Hematopoietic multipotent progenitor cell treated with erythropoietin and hydrocortisone succinate and interleukin-3 and kit ligand, for 6 days (in vitro differentiated cells): ENCODE measurements at regions not wholly inside any gene's neighbourhood (a gene's known extent, or its start where the extent isn't known, plus 50 kb on each side); places are given as distances from the start of the nearest gene placed in this dataset.

Source experiments
- DNase-seq: peaks from one replicate; pipeline ENCODE4 v3.0.0-alpha.2; 2015

DNA sequence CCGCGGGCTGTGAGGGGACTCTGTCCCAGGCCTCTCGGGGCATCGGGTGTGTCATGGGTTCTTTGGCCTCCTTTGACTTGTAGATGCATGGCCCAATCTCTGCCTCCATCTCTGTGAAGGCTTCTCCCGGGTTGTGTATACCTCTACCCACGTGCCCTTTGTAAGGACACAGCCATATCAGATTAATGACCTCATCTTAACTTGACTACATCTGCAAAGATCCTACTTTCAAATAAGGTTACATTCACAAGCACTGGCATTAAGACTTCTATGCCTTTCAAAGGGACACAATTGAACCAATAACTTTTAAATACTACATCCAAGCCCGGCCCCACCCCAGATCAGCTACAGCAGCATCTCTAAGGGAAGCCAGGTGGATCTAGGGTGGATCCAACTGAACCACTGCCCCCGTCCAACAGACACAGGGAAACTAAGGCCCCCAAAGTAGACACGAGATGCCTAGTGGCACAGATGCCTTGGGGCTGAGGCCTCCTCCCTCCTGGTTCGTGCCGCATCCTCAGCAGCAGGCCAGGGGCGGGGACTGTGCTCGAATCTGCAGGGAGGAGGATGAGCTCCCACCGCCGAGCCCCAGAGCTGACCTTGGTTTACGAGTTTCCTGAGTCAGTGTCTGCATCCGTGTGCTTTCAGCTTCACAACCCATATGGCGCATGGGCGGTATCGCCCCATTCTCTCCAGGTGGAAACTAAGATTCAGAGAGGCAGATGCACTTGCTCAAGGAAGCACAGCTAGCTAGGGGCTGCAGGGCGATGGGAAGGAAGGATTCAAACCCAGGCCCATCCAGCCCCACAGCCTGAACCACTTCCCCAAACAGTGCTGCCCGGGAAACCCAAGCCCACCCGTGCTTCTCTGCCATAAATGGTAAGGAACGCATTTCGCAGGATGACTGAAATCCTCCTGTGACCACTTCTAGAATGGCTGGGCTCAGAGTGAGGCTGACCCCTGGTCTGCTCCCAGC, 353.3 kb downstream of the C16orf95 start:
- no peak for DNase-seq

DNA sequence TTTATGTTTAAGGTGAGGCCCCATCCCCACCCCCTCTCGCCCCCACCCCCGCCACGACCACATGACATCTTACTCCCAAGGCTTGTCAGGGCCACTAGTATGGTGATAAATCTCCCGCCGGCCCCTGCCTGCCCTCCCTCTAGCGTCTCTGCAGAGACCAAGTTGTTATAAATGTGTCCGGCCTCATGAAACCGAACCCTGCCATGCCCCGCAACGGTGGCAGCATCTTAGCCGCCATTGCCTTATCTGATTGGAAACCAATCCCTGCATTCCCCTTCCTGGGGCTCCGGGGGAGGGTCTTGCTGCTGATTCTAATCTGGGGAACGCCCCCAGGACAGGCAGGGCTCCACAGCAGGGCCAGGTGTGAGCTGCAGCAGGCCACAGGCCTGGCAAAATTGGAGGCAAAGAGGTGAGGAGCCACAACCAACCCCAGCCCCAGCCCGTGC, 352.4 kb downstream of the C16orf95 start:
- no peak for DNase-seq

DNA sequence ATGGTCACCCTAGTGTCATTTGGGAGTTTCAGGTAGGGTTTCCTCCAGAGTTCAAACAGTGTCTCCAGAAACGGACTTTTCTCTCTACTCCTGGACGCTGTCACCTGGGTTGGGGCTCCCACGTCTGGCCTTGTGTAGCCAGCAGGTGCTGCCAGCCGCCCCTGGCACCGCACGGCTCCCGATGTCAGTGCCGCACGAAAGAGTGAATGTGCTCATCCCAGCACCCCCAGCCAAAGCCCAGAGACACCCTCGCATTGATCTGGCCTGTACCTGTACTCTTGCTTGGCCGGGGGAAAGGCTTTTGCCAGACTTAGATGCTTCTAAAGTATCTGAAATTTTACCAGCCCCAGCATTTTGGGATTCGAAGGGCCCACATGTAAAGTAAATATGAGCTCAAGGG, 351.9 kb downstream of the C16orf95 start:
- no peak for DNase-seq

DNA sequence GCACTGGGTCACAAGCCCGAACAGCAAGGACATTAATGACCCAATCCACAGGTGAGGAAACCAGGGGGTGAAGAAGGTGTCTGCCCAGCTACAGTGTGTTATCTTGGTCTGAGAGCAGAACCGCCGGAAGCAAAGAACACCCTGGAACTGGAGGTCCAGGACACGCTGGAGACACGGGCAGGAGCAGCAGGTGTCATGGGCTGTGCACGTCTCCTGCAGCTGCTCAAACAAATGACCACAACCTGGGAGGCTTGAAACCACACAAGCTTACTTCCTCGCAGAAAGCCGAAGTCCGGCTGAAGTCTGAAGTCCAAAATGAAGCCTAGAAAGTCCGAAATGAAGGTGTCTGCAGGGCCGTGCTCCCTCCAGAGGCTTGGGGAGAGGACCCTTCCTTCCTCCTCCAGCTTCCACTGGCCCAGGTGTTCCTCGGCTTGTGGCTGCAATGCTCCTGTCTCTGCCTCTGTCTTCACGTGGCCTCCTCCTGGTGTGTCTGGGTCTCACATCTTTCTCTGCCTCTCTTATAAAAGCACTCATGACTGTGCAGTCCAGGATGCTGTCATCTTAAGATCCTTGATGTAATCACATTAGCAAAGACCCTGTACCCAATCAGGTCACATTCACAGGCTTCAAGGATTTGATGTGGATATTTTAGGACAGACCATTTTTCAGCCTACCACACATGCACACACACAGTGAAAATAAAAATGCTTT, 351.2 kb downstream of the C16orf95 start:
- no peak for DNase-seq

DNA sequence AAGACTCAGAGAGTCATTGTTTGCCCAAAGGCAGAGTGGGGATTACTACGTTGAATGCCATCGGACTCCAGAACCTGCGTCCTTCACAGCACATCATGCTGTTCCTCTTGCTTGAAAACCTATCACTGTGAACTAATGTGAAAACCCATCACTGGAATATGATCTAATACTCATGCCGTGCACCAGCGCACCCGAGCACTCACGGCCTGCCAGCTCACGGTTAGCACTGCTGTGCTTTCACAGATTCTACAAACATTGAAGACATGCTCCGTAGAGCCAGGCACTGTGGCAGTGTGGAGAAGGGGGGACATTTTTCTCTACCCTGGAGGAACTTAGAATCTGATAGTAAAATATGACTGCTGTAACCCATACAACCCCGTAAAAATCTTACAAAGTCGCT, 350.4 kb downstream of the C16orf95 start:
- DNase-seq = no peak

DNA sequence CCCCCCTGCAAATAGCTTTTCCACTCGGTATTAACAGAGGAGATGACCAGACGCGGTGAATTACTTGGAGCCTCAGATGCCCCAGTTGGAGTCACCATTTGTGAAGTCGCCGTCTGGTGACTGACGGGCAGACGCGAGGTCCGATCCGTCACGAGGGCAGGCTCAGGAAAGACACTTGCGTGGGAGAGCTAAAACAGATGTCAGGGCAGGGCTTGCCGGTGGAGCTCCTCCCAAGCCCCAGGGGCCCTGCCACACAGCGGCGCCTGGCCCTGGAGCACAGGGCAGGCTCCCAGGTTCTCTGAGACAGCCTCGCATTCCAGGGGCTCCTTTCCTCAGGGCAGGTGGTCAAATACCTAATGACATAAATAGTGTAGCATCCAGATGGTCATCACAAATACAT, 348.3 kb downstream of the C16orf95 start:
- DNase-seq = no peak

DNA sequence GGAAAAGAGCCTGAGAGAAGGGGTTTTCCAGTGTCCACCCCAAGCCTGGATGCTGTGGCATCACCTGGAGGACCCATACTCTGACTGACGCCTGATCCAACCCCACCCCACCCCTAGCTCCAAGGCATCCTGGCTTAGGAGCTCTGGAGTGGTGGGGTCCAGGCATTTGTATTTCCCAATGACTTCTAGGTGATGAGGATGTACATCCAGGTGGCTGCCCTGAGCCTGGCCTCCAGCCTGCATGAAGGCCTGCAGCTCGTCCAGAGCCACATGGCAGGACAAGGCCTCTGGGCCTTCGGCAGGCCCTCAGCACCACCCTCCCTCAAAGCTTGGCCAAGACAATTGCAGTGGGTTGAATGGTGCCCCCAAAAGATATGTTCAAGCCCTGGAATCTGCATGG, 347.5 kb downstream of the C16orf95 start:
- DNase-seq = no peak

DNA sequence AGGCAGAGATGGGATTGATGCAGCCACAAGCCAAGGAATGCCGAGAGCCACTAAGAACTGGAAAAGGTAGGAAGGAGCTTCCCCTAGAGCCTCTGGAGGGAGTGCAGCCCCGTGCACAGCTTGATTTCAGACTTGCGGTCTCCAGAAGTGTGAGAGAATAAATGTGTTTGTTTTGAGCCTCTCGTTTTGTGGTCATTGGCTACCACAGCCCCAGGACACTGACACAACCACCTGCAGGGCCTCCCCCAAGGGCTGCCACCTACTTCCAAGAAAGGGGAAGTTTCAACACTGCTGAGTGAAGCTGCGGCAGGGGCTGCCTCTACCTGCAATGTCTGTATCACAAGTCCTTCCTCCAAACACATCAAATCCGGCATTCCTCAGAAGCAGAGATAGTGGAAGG, 346.9 kb downstream of the C16orf95 start:
- no peak for DNase-seq

DNA sequence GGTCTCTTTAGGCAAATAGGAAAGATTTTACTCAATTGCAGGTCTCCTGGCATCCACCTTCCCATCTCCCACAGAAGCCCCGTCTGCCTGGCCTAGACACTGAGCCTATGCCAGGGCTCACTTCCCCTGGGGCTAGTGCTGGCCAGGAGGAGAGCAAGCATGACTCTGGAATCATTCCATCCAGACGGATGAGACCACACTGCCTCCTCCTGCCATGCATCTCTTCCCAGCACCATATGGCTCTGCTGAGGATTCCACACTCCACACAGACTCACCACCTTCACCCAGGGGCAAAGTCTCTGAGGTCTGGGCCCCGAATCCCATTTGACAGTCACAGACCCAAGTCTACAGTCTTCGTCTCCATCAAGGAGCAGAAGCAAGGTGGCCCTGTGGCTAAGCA, 346.5 kb downstream of the C16orf95 start:
- no peak for DNase-seq

DNA sequence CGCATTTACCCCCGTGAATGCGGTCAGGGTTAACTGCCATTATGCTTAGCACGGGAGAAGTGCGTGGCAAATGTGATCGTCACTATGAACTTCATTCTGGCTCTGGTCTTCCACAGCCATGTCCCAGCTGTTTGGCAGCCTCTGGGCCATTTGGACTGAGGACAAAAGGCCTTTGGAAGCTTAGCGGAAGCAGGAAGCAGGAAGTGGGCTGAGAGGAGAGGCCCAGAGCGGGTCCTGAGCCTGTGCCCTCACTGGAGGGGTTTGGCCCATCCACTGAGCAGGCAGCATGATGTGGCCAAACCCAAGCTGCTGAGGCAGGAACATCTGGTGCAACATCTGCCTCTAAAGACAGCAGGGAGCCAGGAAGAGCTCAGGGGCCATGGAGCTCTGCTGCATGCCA, 345.9 kb downstream of the C16orf95 start:
- DNase-seq = no peak

DNA sequence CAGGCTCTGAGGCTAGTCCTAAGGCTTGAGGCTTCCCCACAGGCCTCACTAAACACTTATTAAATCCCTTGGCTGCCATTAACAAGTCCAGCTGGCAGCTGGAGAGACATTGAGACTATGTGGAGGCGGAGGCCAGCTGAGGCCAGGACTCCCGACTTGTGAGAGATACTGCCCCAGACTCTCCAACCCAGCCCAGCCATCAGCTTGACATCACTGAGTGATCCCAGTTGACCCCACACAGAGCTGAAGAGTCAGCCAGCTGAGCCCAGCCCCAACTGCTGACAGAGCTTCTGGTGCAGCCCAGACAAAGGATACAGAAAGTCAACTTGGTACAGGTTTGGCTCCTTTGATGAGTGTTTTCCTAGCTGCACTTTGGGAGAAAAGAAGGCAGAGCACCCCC, 343.1 kb downstream of the C16orf95 start:
- DNase-seq = no peak

DNA sequence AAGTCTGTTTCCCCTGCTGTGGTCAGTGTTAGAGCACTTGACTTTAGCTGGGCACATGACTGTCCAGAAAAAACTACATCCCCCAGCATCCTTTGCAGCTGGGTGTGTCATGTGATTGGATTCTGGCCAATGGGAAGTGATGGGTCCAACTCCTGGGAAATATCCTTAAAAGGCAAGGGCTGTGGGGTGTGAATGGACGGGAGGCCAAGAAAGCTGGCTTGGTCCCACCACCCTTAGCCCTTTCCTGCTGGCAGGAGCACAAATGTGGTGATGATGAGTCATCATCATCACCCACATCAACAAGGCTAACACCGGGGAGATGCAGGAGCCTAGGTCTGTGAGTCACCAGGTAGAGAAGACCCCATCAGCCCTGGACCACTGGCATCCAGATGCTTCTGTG, 341.7 kb downstream of the C16orf95 start:
- peak; percentile 33 for DNase-seq

DNA sequence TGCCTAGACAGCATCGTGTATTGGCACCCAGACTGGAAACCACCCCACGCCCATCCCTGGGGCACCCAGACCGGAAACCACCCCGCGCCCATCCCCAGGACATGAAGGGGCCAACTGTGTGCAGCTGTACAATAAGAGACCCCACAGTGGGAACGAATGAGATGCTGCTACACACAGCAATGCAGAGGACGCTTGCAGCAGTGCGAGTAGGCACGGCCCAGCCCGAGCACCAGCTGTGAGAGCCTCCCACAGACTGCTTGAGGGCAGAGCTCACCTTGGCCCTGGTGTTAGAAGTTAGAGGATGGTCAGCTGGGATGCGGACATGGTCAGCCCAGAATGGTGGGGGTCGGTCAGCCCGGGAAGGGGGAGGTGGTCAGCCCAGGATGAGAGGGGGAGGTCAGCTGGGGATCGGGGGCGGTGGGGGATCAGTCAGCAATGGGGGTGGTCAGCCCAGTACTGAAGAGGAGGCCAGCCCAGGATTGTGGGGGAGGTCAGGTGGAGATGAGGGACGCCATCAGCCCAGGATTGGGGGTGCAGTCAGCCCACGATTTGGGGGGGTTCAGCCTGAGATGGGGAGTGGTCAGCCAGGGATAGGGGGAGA, 340.0 kb downstream of the C16orf95 start:
- no peak for DNase-seq

DNA sequence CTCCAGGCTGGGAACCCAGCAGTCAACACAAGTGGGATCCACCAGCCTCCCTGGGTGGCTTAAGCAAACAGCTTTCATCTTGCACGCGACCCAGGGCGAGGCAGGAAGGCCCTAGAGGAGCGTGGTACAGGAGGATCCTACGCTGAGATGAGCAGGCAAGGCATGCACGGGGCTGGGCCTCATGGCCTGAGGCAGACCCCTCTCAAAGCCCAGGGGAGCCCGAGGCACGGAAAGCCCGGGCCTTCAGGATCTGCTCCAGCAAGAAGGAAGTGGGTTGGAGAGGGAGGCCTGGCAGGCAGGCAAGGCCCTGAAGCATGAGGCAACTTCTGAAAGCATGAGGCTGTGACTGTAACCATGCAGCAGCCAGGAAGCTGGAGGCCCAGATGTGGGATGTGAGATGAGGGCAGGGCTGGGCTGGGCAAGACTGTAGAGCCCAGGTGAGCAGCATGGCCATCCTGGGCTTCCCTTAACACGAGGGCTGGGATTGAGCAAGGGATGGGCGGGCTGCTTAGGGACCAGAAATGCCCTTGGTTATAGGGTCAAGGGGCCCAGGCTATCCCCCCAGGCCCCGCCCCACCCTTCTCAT, 338.7 kb downstream of the C16orf95 start:
- no peak for DNase-seq

DNA sequence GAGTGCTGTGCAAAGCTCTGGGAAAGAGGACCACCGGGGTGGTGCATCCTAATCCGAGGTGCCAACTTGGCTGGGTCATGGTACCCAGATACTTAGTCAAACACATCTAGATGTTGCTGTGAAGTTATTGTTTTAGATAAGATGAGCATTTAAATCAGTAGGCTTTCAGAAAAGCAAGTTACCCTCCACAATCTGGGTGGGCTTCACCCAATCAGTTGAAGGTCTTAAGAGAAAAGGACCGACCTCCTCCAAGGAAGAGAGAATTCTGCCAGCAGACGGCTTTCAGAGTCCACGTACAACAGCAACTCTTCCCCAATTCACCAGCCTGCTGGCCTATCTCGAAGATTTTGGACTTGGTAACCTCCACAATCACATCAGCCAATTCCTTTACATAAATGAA, 338.1 kb downstream of the C16orf95 start:
- DNase-seq = no peak

DNA sequence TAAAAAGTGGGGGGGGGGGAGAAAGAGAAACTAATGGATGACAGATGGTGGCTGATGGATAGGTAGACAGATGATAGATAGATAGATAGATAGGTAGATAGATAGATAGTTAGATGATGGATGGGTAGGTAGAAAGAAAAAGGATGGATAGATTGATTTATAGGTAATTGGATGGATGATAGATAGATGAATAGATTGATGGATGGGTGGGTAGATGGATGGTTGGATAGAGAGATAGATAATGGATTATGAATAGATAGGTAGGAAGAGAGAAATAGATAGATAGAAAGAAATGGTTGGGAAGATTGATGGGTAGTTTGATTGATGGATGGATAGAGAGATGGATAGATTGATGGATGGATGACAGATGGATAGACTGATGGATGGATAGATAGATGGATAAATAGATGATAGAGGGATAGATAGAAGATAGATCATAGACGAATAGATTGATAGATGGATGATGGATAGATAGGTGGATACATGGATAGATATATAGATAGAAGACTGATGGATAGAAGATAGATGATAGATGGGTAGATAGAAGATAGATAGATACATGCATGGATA, 337.1 kb downstream of the C16orf95 start:
- DNase-seq = no peak

DNA sequence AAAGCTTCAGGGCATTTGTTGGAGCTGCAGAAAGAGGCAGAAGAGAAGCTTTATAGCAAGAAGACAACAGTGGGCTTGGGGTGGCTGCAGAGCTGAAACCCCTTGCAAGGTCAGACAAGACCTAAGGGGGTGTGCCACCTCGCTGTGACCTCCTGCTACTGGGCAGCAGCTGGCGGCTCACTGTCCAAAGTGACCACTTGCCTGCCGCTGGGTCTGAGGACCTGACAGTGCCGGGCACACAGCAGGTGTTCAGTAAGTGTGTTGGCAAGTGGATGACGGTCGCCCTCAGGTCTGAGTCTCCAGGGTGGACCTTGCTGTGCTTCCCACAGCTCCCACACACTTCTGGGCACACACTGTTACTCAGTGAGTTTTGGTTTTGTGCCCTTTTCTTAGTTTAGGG, 336.5 kb downstream of the C16orf95 start:
- DNase-seq = no peak

DNA sequence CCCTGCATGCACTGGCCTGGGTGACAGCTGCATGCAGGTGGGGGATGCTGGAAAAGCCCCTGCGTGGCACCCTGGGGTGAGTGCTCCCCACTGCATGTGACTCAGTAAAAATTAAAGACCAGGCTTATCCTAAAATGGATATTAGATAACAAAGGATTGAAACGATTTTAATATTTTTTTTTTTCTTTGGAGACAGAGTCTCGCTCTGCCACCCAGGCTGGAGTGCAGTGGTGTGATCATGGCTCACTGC, 334.9 kb downstream of the C16orf95 start:
- no peak for DNase-seq

DNA sequence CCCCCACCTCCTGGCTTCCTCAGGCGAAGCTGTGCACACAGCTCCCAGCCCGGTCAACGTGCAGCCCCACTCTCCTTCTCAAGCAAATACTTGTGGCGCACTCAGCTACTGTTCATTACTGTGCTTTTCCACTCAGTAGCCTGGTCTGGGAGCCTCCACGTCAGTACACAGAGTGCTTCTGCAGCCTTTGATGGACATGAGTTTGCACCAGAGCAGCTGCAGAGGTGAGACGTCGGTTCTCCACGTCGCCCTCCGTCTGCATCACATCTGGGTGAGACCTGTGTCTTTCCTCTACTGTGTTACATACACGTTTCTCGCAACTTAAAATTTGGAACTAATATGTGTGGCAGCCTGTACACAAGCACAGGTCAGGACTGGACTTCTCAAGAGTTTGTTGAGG, 334.3 kb downstream of the C16orf95 start:
- no peak for DNase-seq

DNA sequence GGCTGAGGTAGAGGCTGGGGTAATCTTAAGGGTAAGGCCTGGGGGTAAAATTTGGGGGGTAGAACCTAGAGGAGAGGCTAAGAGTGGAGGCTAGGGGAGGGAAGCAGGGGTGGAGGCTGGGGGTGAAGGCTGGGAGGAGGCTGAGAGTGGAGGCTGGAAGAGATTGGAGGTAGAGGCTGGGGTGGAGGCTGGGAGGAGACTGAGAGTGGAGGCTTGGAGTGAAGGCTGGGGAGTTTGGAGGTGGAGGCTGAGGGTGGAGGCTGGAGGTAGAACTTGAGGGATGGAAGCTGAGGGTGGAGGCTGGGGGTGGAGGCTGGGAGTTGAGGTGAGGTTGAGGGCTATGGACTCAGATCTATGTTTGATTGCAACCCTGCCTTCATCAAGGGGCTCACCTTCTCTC, 333.6 kb downstream of the C16orf95 start:
- DNase-seq = no peak

DNA sequence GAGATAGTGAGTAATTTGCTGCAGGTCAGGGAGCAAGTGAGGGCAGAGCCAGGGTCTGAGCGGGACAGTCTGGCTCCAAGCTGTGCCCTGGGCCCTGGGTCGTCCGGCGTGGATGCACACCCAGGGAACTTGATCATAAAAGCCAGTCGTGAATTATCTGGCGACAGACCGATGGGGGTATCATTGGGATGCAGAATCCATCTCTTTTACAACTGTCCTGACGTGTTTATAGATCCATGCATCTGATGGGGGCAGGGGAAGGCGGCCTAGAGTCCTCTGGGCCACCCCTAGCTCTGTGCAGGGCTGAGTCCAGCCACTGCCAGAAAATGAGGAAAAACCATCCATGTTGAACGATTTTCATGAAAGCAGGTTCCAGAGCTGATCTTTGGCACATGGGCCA, 332.8 kb downstream of the C16orf95 start:
- no peak for DNase-seq

DNA sequence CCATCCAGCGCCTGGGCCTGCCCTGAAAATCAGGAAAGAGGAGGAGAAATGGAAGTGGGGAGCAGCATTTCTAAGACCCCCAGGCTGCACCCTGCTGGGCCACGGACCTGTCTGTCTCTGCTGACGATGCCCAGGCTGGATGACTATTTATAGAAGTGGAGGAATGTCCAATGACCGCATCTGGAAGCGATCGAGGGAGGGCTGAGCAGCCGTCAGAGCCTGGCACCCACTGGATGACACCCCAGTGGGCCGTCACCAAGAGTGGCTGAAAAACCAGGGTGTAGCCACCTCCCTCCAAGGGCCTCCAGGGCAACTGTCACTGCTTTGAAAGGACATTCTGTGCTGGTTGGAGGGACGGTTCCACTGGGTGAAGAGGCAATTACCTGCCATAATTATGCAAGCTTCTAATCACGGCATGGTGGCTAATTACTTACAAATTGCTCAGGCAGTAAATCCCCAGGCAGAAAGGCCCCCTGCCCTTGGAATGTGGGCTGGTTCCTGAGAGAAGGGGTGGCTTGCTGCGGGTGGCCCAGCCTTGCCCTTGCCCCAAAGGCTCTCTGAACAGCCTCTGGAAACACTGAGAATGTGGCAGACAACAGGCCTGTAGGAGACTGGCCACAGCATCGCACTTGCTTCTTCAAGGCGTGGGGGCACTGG, 332.1 kb downstream of the C16orf95 start:
- no peak for DNase-seq

DNA sequence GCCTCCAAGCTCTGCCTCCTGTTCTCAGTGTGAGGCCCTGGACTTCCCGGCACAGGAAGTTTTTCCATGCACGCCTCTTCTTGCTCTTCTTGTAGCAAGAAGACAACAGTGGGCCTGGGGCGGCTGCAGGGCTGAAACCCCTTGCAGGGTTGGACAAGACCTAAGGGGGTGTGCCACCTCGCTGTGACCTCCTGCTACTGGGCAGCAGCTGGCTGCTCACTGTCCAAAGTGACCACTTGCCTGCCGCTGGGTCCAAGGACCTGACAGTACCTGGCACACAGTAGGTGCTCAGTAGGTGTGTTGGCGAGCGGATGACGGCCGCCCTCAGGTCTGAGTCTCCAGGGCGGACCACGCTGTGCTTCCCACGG, 331.6 kb downstream of the C16orf95 start:
- DNase-seq = no peak
